ENCODE measurements at regions not wholly inside any gene's neighbourhood (a gene's known extent, or its start where the extent isn't known, plus 50 kb on each side); places are given as distances from the start of the nearest gene placed in this dataset.
A peak's percentile ranks its signal among the peaks of the same experiment; 100 is the strongest.

DNA sequence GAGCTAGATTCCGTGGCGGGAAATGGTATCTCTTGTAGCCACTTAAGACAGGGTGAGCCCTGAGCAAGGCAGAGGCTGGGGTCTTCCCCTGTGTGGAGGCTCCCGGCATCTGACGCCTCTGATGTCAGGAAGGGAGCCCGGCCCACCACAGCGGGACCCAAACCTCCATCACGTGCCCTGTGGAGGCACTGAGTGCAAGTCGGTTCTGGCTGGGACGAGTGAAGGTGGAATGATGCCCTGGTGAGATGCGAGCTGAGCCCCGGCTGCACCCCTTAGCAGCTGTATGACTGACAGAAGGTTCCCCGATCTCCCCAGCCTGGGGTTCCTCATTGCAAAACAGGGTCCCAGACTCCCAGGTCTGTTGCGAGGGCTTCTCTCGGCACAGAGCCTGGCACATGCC lies 187.4 kb upstream of the TNRC6C start:
- no peak for DNase-seq (ENCODE audit: extremely low spot score, unreplicated experiment)

GRCh38 chr17:77771587-77771986 lies 186.9 kb upstream of the TNRC6C start:
- Mint-ChIP-seq H3K9me3 (ENCODE audit: unreplicated experiment) (no peaks in the 10 kb centered on the region), H3K27me3 (ENCODE audit: unreplicated experiment) (peaks cover 18% of the 10 kb centered on the region), H3K27ac (ENCODE audit: unreplicated experiment) (no peak overlapping the region), H3K4me1 (ENCODE audit: unreplicated experiment) (peaks cover 9% of the 10 kb centered on the region), H3K36me3 (ENCODE audit: unreplicated experiment) (no peaks in the 10 kb centered on the region), H3K4me3 (ENCODE audit: unreplicated experiment) (no peak overlapping the region)
- no peak for TF ChIP-seq CTCF (IDR thresholded peaks at IDR 0.05)
- no peak for DNase-seq (ENCODE audit: extremely low spot score, unreplicated experiment)

More for the DNA sequence above, 187.4 kb upstream of the TNRC6C start:
- Mint-ChIP-seq H3K4me1 (ENCODE audit: unreplicated experiment) (peaks cover 9% of the 10 kb centered on the region), H3K36me3 (ENCODE audit: unreplicated experiment) (no peaks in the 10 kb centered on the region), H3K4me3 (ENCODE audit: unreplicated experiment) (no peak overlapping the region), H3K27ac (ENCODE audit: unreplicated experiment) (no peak overlapping the region), H3K9me3 (ENCODE audit: unreplicated experiment) (no peaks in the 10 kb centered on the region), H3K27me3 (ENCODE audit: unreplicated experiment) (peaks cover 20% of the 10 kb centered on the region)
- TF ChIP-seq CTCF (IDR thresholded peaks at IDR 0.05) = no peak

GRCh38 chr17:77771998-77772397 lies 186.5 kb upstream of the TNRC6C start:
- no peak for DNase-seq (ENCODE audit: extremely low spot score, unreplicated experiment)
- Mint-ChIP-seq H3K27ac (ENCODE audit: unreplicated experiment) (no peak overlapping the region), H3K4me1 (ENCODE audit: unreplicated experiment) (peaks cover 9% of the 10 kb centered on the region), H3K27me3 (ENCODE audit: unreplicated experiment) (peaks cover 14% of the 10 kb centered on the region), H3K4me3 (ENCODE audit: unreplicated experiment) (no peak overlapping the region), H3K9me3 (ENCODE audit: unreplicated experiment) (no peaks in the 10 kb centered on the region), H3K36me3 (ENCODE audit: unreplicated experiment) (no peaks in the 10 kb centered on the region)
- TF ChIP-seq CTCF (IDR thresholded peaks at IDR 0.05) = no peak

DNA sequence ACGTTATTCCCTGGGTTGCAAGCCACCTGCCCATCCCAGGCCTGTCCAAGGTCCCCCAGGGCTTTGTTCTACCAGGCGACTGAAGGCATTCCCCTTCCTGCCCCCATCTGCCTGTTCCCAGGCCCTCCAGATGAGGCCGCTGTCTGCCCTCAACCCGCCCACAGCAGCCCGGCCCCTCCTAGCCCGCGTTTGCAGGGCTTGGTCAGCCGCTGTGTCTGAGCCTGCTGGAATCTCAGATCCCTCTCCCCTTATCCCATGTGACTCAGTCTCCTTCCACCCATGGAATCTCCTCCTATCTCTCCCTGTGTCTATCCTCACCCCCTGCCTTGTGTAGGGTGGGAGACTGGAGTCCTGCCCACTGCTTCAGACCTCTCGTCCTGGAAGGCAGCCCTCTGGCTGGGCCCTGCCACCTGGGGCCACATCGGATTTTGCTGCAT lies 186.0 kb upstream of the TNRC6C start:
- peaks cover 9% of the 10 kb centered on the region for H3K4me1 Mint-ChIP-seq (ENCODE audit: unreplicated experiment)
- peak; percentile 64 for TF ChIP-seq CTCF (IDR thresholded peaks at IDR 0.05)
- H3K27me3 Mint-ChIP-seq (ENCODE audit: unreplicated experiment) = peaks cover 14% of the 10 kb centered on the region
- no peak overlapping the region for H3K27ac Mint-ChIP-seq (ENCODE audit: unreplicated experiment)
- no peak for DNase-seq (ENCODE audit: extremely low spot score, unreplicated experiment)
- no peaks in the 10 kb centered on the region for H3K9me3 Mint-ChIP-seq (ENCODE audit: unreplicated experiment)
- H3K4me3 Mint-ChIP-seq (ENCODE audit: unreplicated experiment) = no peak overlapping the region
- H3K36me3 Mint-ChIP-seq (ENCODE audit: unreplicated experiment) = no peaks in the 10 kb centered on the region

GRCh38 chr17:77772899-77773358 lies 185.6 kb upstream of the TNRC6C start:
- peaks cover 11% of the 10 kb centered on the region for H3K27me3 Mint-ChIP-seq (ENCODE audit: unreplicated experiment)
- H3K9me3 Mint-ChIP-seq (ENCODE audit: unreplicated experiment) = no peaks in the 10 kb centered on the region
- TF ChIP-seq CTCF (IDR thresholded peaks at IDR 0.05) = no peak
- no peak overlapping the region for H3K4me3 Mint-ChIP-seq (ENCODE audit: unreplicated experiment)
- DNase-seq (ENCODE audit: extremely low spot score, unreplicated experiment) = no peak
- no peak overlapping the region for H3K27ac Mint-ChIP-seq (ENCODE audit: unreplicated experiment)
- peaks cover 9% of the 10 kb centered on the region for H3K4me1 Mint-ChIP-seq (ENCODE audit: unreplicated experiment)
- H3K36me3 Mint-ChIP-seq (ENCODE audit: unreplicated experiment) = no peaks in the 10 kb centered on the region

Data from osteocyte (in vitro differentiated cells).